ENCODE measurements at regions not wholly inside any gene's neighbourhood (a gene's known extent, or its start where the extent isn't known, plus 50 kb on each side); places are given as distances from the start of the nearest gene placed in this dataset.

DNA sequence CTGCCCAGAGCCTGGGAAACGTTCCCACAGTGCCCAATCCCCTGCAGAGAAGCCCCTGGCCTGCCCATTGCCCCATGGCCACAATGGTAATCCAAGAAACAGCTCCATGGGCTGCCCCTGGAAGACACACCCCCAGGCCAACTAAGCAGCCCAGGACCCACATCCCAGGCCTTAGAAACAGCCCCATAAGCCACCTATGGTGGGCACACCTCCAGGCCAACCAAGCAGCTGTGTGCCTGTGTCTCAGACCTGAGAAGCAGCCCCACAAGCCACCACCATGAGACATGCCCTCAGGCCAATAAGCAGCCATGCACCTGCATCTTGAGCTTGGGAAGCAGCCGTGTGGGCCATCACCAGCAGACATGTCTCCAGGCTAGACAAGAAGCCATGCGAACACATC is 52.9 kb upstream of the SSBP2 start:
- Histone ChIP-seq H3K4me1 (ENCODE audit: control insufficient read depth in 1 of 2, insufficient read depth in 2 of 2, low read depth in 1 of 2, low read length in 1 of 2) (no peaks in the 10 kb centered on the region), H3K9me2 (no peaks in the 10 kb centered on the region), H3K79me2 (ENCODE audit: insufficient read depth) (no peaks in the 10 kb centered on the region), H2AFZ (ENCODE audit: low read depth) (no peak overlapping the region), H3K9ac (no peak overlapping the region), H3F3A (replicated peaks; ENCODE audit: insufficient read depth) (no peaks in the 10 kb centered on the region), H3K4me2 (no peak overlapping the region), H4K20me1 (ENCODE audit: insufficient read depth) (no peaks in the 10 kb centered on the region), H3K36me3 (replicated peaks in 1 of 2; ENCODE audit: control insufficient read depth in 1 of 2, insufficient read depth in 2 of 2, low read length in 1 of 2) (no peaks in the 10 kb centered on the region), H3K4me3 (ENCODE audit: low read depth in 2 of 2, low read length in 1 of 2) (no peak overlapping the region), H3K9me3 (no peaks in the 10 kb centered on the region), H3K27ac (ENCODE audit: low read depth in 2 of 2, low read length in 1 of 2) (no peak overlapping the region), H3K27me3 (ENCODE audit: insufficient read depth) (no peaks in the 10 kb centered on the region)
- no CpG with 5 or more reads among the region's 3 CpGs for WGBS (ENCODE audit: low lambda C conversion rate)
- POLR2A ChIA-PET, result no interaction called here
- no peak for DNase-seq
- TF ChIP-seq TEAD4 (IDR thresholded peaks at IDR 0.05; ENCODE audit: borderline replicate concordance, insufficient read depth) (no peak), POLR2AphosphoS5 (IDR thresholded peaks at IDR 0.05; ENCODE audit: low read depth, low read length) (no peak), EP300 (IDR thresholded peaks at IDR 0.05; ENCODE audit: borderline replicate concordance in 1 of 2, low read depth in 1 of 2, low read length in 1 of 2) (no peak), FOSL2 (IDR thresholded peaks at IDR 0.05; ENCODE audit: borderline replicate concordance, low read depth) (no peak), MXI1 (IDR thresholded peaks at IDR 0.05; ENCODE audit: low read depth, low read length) (no peak), NRF1 (IDR thresholded peaks at IDR 0.05; ENCODE audit: low read depth, low read length) (no peak), GATA2 (CRISPR knock-in tag; IDR thresholded peaks at IDR 0.05) (no peak), ELF1 (IDR thresholded peaks at IDR 0.05) (no peak), JUND (IDR thresholded peaks at IDR 0.05) (no peak), TAF1 (IDR thresholded peaks at IDR 0.05; ENCODE audit: borderline replicate concordance, low read depth, low read length) (no peak), SMC3 (IDR thresholded peaks at IDR 0.05; ENCODE audit: low read depth, low read length) (no peak)
- TF ChIP-seq, protein P1, sequence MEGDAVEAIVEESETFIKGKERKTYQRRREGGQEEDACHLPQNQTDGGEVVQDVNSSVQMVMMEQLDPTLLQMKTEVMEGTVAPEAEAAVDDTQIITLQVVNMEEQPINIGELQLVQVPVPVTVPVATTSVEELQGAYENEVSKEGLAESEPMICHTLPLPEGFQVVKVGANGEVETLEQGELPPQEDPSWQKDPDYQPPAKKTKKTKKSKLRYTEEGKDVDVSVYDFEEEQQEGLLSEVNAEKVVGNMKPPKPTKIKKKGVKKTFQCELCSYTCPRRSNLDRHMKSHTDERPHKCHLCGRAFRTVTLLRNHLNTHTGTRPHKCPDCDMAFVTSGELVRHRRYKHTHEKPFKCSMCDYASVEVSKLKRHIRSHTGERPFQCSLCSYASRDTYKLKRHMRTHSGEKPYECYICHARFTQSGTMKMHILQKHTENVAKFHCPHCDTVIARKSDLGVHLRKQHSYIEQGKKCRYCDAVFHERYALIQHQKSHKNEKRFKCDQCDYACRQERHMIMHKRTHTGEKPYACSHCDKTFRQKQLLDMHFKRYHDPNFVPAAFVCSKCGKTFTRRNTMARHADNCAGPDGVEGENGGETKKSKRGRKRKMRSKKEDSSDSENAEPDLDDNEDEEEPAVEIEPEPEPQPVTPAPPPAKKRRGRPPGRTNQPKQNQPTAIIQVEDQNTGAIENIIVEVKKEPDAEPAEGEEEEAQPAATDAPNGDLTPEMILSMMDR (IDR thresholded peaks at IDR 0.05), result no peak
- TF ChIP-seq, protein P2, sequence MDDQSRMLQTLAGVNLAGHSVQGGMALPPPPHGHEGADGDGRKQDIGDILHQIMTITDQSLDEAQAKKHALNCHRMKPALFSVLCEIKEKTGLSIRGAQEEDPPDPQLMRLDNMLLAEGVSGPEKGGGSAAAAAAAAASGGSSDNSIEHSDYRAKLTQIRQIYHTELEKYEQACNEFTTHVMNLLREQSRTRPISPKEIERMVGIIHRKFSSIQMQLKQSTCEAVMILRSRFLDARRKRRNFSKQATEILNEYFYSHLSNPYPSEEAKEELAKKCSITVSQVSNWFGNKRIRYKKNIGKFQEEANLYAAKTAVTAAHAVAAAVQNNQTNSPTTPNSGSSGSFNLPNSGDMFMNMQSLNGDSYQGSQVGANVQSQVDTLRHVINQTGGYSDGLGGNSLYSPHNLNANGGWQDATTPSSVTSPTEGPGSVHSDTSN (IDR thresholded peaks at IDR 0.05), result no peak
- TF ChIP-seq, protein P3, sequence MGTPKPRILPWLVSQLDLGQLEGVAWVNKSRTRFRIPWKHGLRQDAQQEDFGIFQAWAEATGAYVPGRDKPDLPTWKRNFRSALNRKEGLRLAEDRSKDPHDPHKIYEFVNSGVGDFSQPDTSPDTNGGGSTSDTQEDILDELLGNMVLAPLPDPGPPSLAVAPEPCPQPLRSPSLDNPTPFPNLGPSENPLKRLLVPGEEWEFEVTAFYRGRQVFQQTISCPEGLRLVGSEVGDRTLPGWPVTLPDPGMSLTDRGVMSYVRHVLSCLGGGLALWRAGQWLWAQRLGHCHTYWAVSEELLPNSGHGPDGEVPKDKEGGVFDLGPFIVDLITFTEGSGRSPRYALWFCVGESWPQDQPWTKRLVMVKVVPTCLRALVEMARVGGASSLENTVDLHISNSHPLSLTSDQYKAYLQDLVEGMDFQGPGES (IDR thresholded peaks at IDR 0.05; ENCODE audit: low read depth, low read length), result no peak
- CTCF ChIA-PET, result no interaction called here

DNA sequence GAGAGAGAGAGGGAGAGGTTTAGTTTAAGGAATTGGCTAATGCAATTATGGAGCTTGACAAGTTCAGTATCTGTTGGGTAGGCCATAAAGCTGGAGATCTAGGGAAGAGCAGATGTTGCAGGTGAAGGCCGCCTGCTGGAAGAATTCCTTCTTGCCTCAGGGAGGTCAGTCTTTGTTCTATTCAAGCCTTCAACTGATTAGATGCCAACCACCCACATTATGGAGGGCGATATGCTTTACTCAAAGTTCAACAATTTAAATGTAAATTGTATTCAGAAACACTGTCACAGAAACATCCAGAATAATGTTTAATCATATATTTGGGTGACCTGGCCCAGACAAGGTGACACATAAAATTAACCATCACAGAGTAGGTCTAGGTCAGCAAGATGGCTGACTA is 51.7 kb upstream of the SSBP2 start:
- Histone ChIP-seq H3K4me1 (ENCODE audit: control insufficient read depth in 1 of 2, insufficient read depth in 2 of 2, low read depth in 1 of 2, low read length in 1 of 2) (no peaks in the 10 kb centered on the region), H2AFZ (ENCODE audit: low read depth) (no peak overlapping the region), H3K27ac (ENCODE audit: low read depth in 2 of 2, low read length in 1 of 2) (no peak overlapping the region), H4K20me1 (ENCODE audit: insufficient read depth) (no peaks in the 10 kb centered on the region), H3K36me3 (replicated peaks in 1 of 2; ENCODE audit: control insufficient read depth in 1 of 2, insufficient read depth in 2 of 2, low read length in 1 of 2) (no peaks in the 10 kb centered on the region), H3F3A (replicated peaks; ENCODE audit: insufficient read depth) (no peaks in the 10 kb centered on the region), H3K9me3 (no peaks in the 10 kb centered on the region), H3K9ac (no peak overlapping the region), H3K9me2 (no peaks in the 10 kb centered on the region), H3K4me3 (ENCODE audit: low read depth in 2 of 2, low read length in 1 of 2) (no peak overlapping the region), H3K4me2 (no peak overlapping the region), H3K79me2 (ENCODE audit: insufficient read depth) (no peaks in the 10 kb centered on the region), H3K27me3 (ENCODE audit: insufficient read depth) (no peaks in the 10 kb centered on the region)
- DNase-seq, result no peak
- ChIA-PET POLR2A (no interaction called here), CTCF (interaction anchor here (0.9 to 1.2 kb wide), 2 partner anchors 24 to 33 kb away, joined by 3 read pairs; no protein-coding TSS in a partner anchor)
- WGBS (ENCODE audit: low lambda C conversion rate), result 67% methylated on average over 2 of the region's 2 CpGs
- TF ChIP-seq TAF1 (IDR thresholded peaks at IDR 0.05; ENCODE audit: borderline replicate concordance, low read depth, low read length) (no peak), SMC3 (IDR thresholded peaks at IDR 0.05; ENCODE audit: low read depth, low read length) (no peak), TEAD4 (IDR thresholded peaks at IDR 0.05; ENCODE audit: borderline replicate concordance, insufficient read depth) (no peak), EP300 (IDR thresholded peaks at IDR 0.05; ENCODE audit: borderline replicate concordance in 1 of 2, low read depth in 1 of 2, low read length in 1 of 2) (no peak), RXRA (IDR thresholded peaks at IDR 0.05; ENCODE audit: borderline replicate concordance, low read depth) (no peak), RCOR1 (IDR thresholded peaks at IDR 0.05; ENCODE audit: low read length) (no peak), GATA2 (CRISPR knock-in tag; IDR thresholded peaks at IDR 0.05) (no peak), NRF1 (IDR thresholded peaks at IDR 0.05; ENCODE audit: low read depth, low read length) (no peak), MEF2A (IDR thresholded peaks at IDR 0.05; ENCODE audit: borderline replicate concordance, low read depth) (no peak), EZH2phosphoT487 (IDR thresholded peaks at IDR 0.05; ENCODE audit: borderline replicate concordance, low read depth) (no peak), SIN3A (IDR thresholded peaks at IDR 0.05; ENCODE audit: borderline replicate concordance, low read depth, low read length) (no peak)
- TF ChIP-seq, protein P4, sequence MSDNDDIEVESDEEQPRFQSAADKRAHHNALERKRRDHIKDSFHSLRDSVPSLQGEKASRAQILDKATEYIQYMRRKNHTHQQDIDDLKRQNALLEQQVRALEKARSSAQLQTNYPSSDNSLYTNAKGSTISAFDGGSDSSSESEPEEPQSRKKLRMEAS (IDR thresholded peaks at IDR 0.05; ENCODE audit: low read depth), result no peak
- TF ChIP-seq, protein P5, sequence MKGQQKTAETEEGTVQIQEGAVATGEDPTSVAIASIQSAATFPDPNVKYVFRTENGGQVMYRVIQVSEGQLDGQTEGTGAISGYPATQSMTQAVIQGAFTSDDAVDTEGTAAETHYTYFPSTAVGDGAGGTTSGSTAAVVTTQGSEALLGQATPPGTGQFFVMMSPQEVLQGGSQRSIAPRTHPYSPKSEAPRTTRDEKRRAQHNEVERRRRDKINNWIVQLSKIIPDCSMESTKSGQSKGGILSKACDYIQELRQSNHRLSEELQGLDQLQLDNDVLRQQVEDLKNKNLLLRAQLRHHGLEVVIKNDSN (IDR thresholded peaks at IDR 0.05; ENCODE audit: borderline replicate concordance, low read depth), result no peak

All from SK-N-SH (cell line).